Stimulated activated CD4-positive, alpha-beta T cell treated with anti-CD3 and anti-CD28 coated beads, TNF-alpha, amount 100 ng/mL, for 1 hour (primary cell): ENCODE measurements at regions not wholly inside any gene's neighbourhood (a gene's known extent, or its start where the extent isn't known, plus 50 kb on each side); places are given as distances from the start of the nearest gene placed in this dataset.
"Not testable (repeated sequence)": the region's sequence is repeated elsewhere in the genome, so short reads cannot be mapped to it uniquely, and the experiment has no call there.

ENCODE experiments used
- DNase-seq, 3 donors: peaks; one replicate each; pipeline ENCODE4 v3.0.0-alpha.2; 2020; ENCODE audit warnings: low read depth in 3 of 3, low spot score in 1 of 3

- no peak for DNase-seq
Observed at GRCh38 chr15:38726187-38726586, 161.6 kb upstream of the RASGRP1 start.

GRCh38 chr15:38733331-38733730 lies 168.7 kb upstream of the RASGRP1 start:
- DNase-seq, result no peak

GRCh38 chr15:38740206-38740605 lies 175.6 kb upstream of the RASGRP1 start:
- no peak for DNase-seq

GRCh38 chr15:38743147-38743546 lies 178.5 kb upstream of the RASGRP1 start:
- no peak for DNase-seq

DNA sequence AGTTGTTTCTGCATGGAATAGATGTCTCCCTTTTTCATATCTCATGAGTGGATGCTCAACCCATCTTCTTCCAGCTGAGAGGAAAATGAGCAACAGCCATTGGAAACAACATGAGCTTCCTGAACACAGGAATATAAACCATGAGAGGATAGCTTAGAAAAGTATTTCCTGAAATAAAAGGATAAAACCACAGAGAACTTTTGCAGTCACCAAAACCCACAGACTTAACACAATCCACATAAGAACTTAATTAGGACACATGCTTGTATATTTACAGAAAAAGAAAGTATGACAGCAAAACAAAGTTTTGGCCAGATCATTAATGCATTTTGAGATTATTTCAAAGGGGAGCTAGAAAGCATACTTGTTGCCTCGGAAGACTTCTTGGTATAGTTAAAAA lies 180.5 kb upstream of the RASGRP1 start:
- DNase-seq, result no peak

DNA sequence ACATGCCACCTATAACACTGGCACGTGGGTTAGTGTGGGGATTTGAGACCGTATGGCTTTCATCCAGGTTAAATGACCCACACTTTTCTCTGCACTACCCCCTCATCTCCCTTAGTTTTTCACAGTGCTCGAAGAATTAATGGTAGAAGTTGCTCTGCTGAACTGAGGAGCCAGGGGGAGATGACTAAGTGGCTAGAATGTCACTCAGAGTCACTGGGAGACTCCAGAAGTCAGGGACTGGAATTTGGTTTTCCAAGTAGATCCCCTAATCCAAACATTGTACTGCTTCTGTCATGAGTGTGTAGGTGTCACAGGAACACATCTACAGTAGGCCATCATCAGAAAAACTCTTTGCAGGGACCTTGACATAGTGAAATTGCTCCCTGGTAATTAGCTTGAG lies 181.0 kb upstream of the RASGRP1 start:
- DNase-seq, result no peak

- no peak for DNase-seq
Observed at GRCh38 chr15:38746211-38746610, 181.6 kb upstream of the RASGRP1 start.

DNA sequence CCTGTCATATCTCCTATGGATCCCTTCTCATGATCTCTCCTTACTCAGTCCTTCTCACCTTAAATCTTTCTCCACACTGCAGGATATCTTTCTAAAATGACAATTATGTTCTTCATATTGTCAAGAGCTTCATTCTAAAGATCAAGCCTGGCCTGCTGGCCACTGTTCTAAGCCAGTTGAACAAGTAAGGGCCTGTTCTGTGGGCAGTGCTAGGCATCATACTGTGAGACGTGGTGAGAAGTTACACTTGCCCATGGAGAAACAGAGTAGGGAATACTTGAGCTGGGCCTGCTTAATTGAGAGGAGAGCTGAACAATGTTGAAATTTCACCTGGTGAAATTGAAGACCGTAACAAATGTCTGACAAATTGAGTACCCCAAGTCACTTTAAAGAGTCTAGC lies 184.1 kb upstream of the RASGRP1 start:
- no peak for DNase-seq

GRCh38 chr15:38750786-38751185 lies 186.2 kb upstream of the RASGRP1 start:
- DNase-seq, result no peak

DNA sequence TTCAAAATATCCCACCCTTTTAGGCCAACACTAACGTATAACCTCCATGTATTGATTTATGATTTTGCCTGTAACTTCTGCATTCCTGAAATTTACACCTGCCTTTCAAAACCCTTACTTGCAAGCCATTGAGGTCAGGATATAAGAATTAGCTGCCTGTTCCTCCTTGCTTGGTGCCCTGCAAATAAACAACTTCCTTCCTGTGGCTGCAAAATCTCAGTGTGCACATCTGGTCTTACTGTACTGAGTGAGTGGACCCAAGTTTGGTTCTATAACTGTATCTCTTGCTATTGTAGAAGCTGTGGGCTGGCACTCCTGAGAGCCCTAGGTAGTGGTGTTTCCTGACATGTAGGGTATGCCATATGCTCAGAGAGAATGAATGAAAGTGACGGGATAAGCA lies 191.1 kb upstream of the RASGRP1 start:
- no peak for DNase-seq

- DNase-seq, result no peak
Observed at GRCh38 chr15:38756441-38756840, 191.8 kb upstream of the RASGRP1 start.

DNA sequence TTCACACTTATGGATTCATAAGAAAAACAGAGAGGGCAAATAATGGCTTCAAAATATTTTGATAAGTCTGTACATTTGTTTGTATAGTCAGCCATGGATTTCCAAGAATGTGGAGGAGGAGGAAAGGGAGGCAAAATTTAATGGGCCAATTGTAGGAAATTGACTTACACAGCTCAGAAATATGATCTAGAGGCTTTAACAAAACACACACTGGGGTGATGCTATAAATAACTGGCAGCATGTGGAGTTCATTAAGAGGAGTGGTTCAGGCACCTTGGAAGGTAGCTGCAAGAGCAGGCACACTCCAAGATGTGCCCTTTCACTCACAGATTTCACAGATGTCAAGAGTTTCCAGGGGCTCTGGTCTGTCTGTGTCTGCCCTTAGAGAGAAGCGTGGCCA lies 193.4 kb upstream of the RASGRP1 start:
- DNase-seq, result no peak

- DNase-seq, result no peak
Observed at GRCh38 chr15:38761681-38762080, 197.1 kb upstream of the RASGRP1 start.

DNA sequence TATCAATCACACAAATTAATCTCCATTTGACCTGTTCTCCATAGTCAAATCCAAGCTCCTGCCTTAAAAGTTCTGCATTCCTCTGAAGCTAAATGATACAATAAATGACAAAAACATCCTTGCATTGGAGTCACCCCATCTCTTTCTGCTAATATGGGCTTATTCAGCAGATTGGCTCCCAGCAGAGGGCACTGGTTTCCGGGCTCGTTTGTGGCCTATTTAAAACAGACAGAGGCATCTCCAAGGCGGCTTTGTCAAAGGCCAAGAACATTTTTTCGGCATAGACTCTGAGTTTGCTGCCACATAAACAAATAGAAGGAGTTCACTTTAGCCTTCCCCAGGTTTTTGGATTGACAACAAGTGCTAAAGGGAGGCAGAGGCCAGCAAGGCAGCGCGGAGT lies 204.4 kb upstream of the RASGRP1 start:
- no peak for DNase-seq

GRCh38 chr15:38769492-38769891 lies 204.9 kb upstream of the RASGRP1 start:
- DNase-seq, result no peak

GRCh38 chr15:38774076-38774475 lies 209.5 kb upstream of the RASGRP1 start:
- DNase-seq, result not testable (repeated sequence)

GRCh38 chr15:38781196-38781595 lies 216.6 kb upstream of the RASGRP1 start:
- no peak for DNase-seq

GRCh38 chr15:38782156-38782555 lies 217.5 kb upstream of the RASGRP1 start:
- DNase-seq, result no peak

GRCh38 chr15:38788918-38789317 lies 224.3 kb upstream of the RASGRP1 start:
- no peak for DNase-seq

DNA sequence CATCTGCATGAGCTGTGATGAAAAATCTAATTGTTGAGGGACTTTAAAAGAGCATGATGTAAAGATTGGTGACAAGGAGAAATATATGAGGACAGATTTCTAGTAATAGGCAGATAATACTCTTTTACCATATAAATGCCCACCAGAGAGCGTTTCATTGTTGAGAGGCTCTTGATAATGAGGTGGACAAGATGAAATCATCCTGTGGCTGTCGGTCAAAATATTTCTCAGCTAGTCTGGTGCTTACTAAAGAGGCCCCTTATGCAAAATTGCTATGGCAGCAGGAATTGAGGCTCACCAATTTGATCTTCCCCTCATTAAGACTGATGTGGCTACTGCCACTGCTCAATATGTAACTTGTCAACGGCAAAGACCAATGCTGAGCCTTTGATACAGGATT lies 225.0 kb upstream of the RASGRP1 start:
- DNase-seq, result no peak

- no peak for DNase-seq
Observed at GRCh38 chr15:38793206-38793810, 228.7 kb upstream of the RASGRP1 start.

- DNase-seq, result no peak
Observed at GRCh38 chr15:38795471-38796245, 231.0 kb upstream of the RASGRP1 start.

GRCh38 chr15:38796589-38796988 lies 232.0 kb upstream of the RASGRP1 start:
- no peak for DNase-seq
